Kasumi-1 (cell line): ENCODE measurements at regions not wholly inside any gene's neighbourhood (a gene's known extent, or its start where the extent isn't known, plus 50 kb on each side); places are given as distances from the start of the nearest gene placed in this dataset.

Experiments used
- DNase-seq, 2 experiments: peaks; one replicate each; lab custom pipeline; 2025; lab: John Stamatoyannopoulos, UW

GRCh38 chrX:16222151-16222550, 54.9 kb downstream of the MAGEB17 start:
- no peak for DNase-seq

- DNase-seq: no peak
Measured at GRCh38 chrX:16223385-16223784, 56.1 kb downstream of the MAGEB17 start.

- DNase-seq: no peak
Measured at GRCh38 chrX:16239211-16239610, 71.9 kb downstream of the MAGEB17 start.

- no peak for DNase-seq
Measured at GRCh38 chrX:16240231-16240905, 73.1 kb downstream of the MAGEB17 start.

- DNase-seq: no peak
Measured at GRCh38 chrX:16240968-16241367, 73.7 kb downstream of the MAGEB17 start.

GRCh38 chrX:16250296-16250695, 83.0 kb downstream of the MAGEB17 start:
- DNase-seq: no peak

- DNase-seq: no peak
Measured at GRCh38 chrX:16251782-16252181, 84.5 kb downstream of the MAGEB17 start.

GRCh38 chrX:16258882-16259281, 91.6 kb downstream of the MAGEB17 start:
- no peak for DNase-seq

GRCh38 chrX:16267431-16267830, 100.2 kb downstream of the MAGEB17 start:
- no peak for DNase-seq

GRCh38 chrX:16268206-16268605, 100.9 kb downstream of the MAGEB17 start:
- no peak for DNase-seq

- DNase-seq: no peak
Measured at GRCh38 chrX:16278927-16279326, 111.6 kb downstream of the MAGEB17 start.

GRCh38 chrX:16282209-16282608, 114.9 kb downstream of the MAGEB17 start:
- DNase-seq: no peak

- no peak for DNase-seq
Measured at GRCh38 chrX:16284842-16285241, 117.6 kb downstream of the MAGEB17 start.

GRCh38 chrX:16290997-16291396, 123.7 kb downstream of the MAGEB17 start:
- no peak for DNase-seq

- DNase-seq: no peak
Measured at GRCh38 chrX:16300831-16301230, 133.6 kb downstream of the MAGEB17 start.

GRCh38 chrX:16304751-16305150, 137.5 kb downstream of the MAGEB17 start:
- no peak for DNase-seq

- DNase-seq: no peak
Measured at GRCh38 chrX:16305187-16305586, 137.9 kb downstream of the MAGEB17 start.

GRCh38 chrX:16307950-16308349, 140.7 kb downstream of the MAGEB17 start:
- no peak for DNase-seq

- no peak for DNase-seq
Measured at GRCh38 chrX:16308773-16309172, 141.5 kb downstream of the MAGEB17 start.

GRCh38 chrX:16310326-16310725, 143.0 kb downstream of the MAGEB17 start:
- DNase-seq: no peak

GRCh38 chrX:16311671-16312070, 144.4 kb downstream of the MAGEB17 start:
- DNase-seq: no peak

GRCh38 chrX:16312761-16313623, 145.7 kb downstream of the MAGEB17 start:
- DNase-seq: no peak

- DNase-seq: no peak
Measured at GRCh38 chrX:16316331-16316730, 149.1 kb downstream of the MAGEB17 start.
